Liver (tissue), 3 donors: ENCODE measurements at regions not wholly inside any gene's neighbourhood (a gene's known extent, or its start where the extent isn't known, plus 50 kb on each side); places are given as distances from the start of the nearest gene placed in this dataset.

Experiments used
- CTCF ChIP-seq: fragments of 150-350 bp; IDR thresholded peaks from 2 replicates; pipeline ENCODE4 v1.5.1; 2017; ENCODE audit warnings: improper control_type of control experiment, low read depth, low read length; ENCODE audit not compliant: missing input control
- HNF4G ChIP-seq: IDR thresholded peaks from 2 replicates; pipeline ENCODE4 v1.6.1; 2016; ENCODE audit warnings: antibody characterized with exemption
- MAX ChIP-seq: IDR thresholded peaks from 2 replicates; pipeline ENCODE4 v1.6.1; 2016; ENCODE audit warnings: antibody characterized with exemption
- NR2F2 ChIP-seq: IDR thresholded peaks from 2 replicates; pipeline ENCODE4 v1.6.1; 2016; ENCODE audit warnings: antibody characterized with exemption
- SP1 ChIP-seq: IDR thresholded peaks from 2 replicates; pipeline ENCODE4 v1.6.1; 2018; ENCODE audit warnings: antibody characterized with exemption, mild to moderate bottlenecking
- YY1 ChIP-seq: IDR thresholded peaks from 2 replicates; pipeline ENCODE4 v1.6.1; 2016; ENCODE audit warnings: antibody characterized with exemption, mild to moderate bottlenecking
- donor health status: healthy.
- donor health status: healthy.

GRCh38 chr11:128048121-128048520 lies 539.2 kb downstream of the ETS1 start:
- no peak for TF ChIP-seq CTCF
- TF ChIP-seq YY1: no peak
- TF ChIP-seq MAX: no peak
- TF ChIP-seq SP1: no peak
- no peak for TF ChIP-seq HNF4G
- no peak for TF ChIP-seq NR2F2
